T-helper 1 cell (primary cell): ENCODE measurements at regions not wholly inside any gene's neighbourhood (a gene's known extent, or its start where the extent isn't known, plus 50 kb on each side); places are given as distances from the start of the nearest gene placed in this dataset.
A peak's percentile ranks its signal among the peaks of the same experiment; 100 is the strongest.

Experiments
- DNase-seq, 5 donors: peaks; one replicate each; pipeline ENCODE4 v3.0.0-alpha.2; 2012 to 2020

DNA sequence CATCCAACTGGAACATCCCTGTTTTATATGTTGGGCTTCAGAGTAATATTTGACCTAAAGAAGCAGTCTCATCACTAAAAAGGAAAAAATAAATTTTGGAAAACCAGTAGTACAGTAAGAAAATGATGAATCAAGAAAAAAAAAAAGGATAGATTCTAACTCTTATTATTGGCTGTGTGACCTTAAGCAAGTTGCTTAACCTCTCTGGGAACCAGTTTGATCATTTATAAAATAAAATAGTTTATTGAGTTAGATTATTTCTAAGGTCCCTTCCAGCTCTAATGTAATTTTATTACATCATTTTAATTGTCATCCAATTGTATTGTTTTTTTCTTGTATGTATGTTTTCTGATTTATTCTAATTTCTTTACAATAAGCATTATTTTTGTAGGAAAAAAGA, 127.0 kb downstream of the PRELID2 start:
- DNase-seq: no peak

GRCh38 chr5:145704724-145705123, 130.4 kb downstream of the PRELID2 start:
- DNase-seq: no peak

DNA sequence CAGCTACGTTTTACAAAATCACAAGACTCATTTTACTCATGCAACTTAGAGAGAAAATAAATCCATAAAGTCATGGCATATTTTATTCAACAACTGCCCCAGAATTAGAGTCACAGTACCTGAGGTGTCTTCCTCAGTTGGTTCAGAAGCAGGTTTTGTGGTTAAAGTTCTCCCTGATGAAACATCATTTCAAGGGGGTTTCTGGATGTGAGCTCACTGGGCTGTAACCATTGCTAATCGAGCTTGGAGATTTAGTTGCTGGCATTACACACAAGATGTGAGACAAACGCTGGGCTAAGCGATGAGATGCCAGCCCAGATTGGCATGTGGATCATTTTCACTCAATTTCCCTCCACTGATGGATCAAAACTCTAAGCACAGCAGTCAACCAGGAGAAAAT, 131.3 kb downstream of the PRELID2 start:
- no peak for DNase-seq

DNA sequence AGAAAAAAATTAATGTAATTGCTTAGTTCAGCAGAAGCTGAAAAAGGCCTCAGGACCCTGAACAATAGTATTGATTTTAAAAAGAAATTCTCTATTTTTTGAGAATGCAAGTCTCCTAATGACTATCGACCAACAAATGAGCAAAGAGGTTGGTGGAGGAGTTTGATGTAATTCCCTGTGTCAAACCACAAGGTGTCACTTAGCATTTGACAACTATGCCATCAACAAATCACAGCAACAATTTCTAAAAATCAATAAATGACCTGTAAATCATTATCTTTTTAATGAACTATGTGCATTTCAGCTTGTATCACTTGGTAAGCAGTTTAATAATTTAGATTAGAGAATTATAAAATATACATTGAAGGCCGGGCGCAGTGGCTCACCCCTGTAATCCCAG, 133.7 kb downstream of the PRELID2 start:
- no peak for DNase-seq

DNA sequence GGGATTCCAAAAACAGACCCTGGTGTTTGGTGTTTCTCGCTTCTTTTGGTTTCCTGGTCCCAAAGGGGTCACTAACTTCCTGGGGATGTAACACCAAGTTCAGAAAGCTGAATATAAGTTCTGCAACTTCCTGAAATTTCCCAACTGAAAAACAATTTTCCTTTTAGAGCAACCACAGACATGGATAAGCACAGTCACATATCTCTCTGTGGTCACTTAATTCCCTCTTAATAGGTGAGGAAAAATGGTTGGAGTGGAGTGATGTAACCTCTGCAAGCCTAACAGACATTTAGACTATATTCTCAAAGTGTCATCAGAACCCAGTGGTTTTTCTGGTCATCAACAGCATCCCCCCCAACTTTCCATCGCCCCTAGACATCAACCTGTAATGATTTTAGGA, 135.3 kb downstream of the PRELID2 start:
- DNase-seq: no peak

- DNase-seq: peak in 1 of 5 donors; percentile 28
Observed at GRCh38 chr5:145697251-145697990, 137.7 kb downstream of the PRELID2 start.

DNA sequence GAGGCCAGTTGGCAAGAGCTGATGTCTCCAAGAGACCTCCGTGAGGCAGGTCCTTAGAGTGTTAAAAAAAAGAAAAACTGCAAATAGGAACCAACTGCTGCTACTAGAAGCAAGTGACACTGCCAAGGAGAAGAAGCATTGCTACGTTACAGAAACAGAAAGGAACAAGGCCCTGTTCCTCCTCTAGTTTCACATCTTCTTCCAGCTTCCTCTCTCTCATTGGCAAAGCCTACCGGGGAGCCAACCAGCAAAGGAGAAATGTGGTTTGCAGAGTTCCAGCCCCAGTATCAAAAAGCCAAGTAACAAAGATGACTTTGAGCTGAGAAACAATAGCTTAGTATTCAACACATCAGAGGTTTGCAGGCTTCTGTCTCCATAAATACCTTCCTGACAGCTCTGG, 145.9 kb downstream of the PRELID2 start:
- DNase-seq: no peak

DNA sequence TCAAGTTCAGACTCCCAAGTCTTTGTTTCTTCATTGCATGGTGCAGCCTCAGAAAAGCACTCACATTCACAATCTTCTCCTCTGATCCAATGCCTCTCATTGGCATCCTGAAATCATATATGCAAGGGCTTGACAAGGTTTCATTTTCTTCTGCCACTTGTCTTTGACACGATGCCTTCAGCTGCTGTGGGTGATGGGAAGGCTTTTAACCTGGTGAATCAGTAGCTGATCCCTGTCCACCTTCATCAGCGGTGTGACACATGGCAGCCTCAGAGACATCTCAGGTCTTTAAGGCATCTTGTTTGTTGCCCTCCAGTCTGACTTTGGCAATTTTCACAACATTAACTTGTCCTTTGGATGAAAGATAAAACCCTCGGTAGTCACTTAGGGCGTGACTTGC, 147.2 kb downstream of the PRELID2 start:
- DNase-seq: no peak

GRCh38 chr5:145685417-145685816, 149.7 kb downstream of the PRELID2 start:
- no peak for DNase-seq

DNA sequence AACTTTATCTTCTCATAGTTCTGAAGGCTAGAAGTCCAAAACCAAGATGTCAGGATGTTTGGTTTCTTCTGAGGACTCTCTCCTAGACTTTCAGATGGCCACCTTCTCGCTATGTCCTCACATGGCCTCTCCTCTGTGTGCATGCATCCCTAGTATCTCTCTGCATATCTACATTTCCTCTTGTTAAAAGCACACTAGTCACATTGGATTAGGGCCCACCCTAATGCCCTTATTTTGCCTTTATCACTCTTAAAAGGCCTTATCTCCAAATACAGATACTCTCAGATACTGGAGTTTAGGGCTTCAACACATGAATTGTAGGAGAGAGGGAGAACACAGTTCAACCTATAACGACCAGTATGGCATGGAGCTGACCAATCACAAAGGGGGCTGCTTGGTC, 151.7 kb downstream of the PRELID2 start:
- DNase-seq: no peak

- DNase-seq: no peak
Observed at GRCh38 chr5:145682197-145682899, 152.8 kb downstream of the PRELID2 start.

GRCh38 chr5:145681686-145682085, 153.5 kb downstream of the PRELID2 start:
- peak in 1 of 5 donors; percentile 73 for DNase-seq

DNA sequence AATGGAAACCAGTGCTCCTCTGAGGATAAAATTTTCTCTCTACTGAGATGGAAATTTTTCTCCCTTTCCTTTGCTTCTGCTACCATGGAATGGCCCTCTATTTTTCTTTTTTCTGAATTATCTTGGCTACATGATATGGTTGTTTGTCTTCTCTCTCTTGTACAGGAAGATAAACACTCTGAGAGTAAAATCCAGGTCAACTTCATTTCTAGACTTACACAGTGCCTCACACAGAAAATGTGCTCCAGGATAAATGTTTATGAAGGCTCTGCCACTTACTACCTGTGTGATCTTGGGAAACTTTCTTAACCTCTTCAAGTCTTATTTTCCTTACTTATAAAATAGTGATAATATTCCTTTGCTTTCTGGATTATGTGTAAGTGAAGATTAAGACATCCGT, 153.9 kb downstream of the PRELID2 start:
- no peak for DNase-seq

GRCh38 chr5:145680767-145681166, 154.4 kb downstream of the PRELID2 start:
- DNase-seq: no peak

DNA sequence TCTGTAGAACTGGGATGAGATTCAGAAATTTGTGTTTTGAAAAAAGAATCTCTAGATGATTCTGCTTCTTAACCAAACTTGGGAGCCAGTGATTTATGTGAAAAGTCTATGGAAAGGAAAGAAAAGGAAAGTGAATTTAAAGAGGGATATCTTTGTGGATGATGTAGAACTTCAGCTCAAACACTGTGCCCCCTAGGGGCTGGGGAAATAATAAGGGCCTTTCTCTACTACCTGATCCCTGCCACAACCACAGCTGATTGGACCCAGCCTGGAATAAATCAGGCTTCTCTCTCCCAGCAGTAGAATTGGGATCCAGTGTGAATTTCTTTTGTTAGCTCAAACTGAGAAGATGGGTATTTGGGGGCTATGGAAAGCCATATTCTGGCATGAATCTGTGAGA, 155.0 kb downstream of the PRELID2 start:
- DNase-seq: no peak

GRCh38 chr5:145678255-145678654, 156.9 kb downstream of the PRELID2 start:
- DNase-seq: no peak

- no peak for DNase-seq
Observed at GRCh38 chr5:145673786-145674185, 161.4 kb downstream of the PRELID2 start.

- no peak for DNase-seq
Observed at GRCh38 chr5:145668714-145669113, 166.4 kb downstream of the PRELID2 start.

DNA sequence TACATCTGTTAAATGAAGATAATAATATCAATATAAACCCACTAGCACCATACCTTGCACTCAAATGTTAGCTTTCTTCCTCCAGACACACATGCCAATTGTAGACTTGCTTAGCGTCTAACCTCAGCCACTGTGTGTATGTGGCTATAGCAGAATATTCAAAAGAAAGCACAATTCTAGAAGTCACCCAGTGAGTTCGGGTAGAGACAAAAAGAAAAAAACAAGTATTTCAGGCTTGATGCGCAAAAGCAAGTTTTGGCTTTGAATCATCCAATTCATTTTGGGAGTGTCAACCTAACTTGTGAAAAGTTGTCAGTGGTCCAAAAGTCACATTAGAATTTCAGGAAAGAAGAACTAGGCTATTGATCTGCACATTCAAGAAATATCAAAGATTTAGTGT, 167.4 kb downstream of the PRELID2 start:
- no peak for DNase-seq

- DNase-seq: no peak
Observed at GRCh38 chr5:145666591-145666990, 168.6 kb downstream of the PRELID2 start.

DNA sequence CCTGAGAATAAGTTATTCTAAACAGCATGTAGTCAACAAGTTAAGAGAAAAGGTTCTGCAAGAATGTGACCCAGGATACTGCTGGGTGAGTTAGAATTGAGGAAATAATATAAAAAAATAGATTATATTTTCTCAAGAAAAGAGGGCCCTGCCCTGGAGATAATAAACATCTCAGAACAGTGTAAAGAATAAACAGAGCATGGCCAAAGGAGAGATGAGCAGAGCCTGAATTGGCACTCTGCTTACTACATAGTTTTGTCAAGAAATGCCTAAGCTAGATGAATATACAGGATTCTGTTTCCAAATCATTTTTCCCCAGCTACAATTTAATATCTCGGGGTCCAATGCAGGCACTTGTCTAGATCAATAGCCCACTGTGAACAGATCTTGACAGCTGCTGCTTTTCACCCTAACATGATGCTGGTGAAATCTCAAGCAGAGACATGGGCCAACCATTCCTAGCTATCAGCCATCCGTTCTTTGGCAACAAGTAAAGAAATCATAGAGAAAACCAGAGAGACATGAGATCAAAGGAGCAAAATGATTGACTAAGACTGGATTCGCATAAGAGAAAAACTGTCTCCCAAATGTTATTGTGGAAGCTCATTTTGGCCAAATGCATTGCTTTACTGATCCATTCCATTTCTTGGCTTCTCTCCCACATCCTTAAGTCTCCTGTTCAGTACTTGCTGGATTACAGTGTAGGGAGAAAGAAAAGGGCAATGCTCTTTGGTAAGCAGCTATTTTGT, 173.2 kb downstream of the PRELID2 start:
- DNase-seq: no peak

GRCh38 chr5:145660897-145661640, 174.1 kb downstream of the PRELID2 start:
- DNase-seq: no peak

GRCh38 chr5:145658435-145658834, 176.7 kb downstream of the PRELID2 start:
- DNase-seq: no peak
